HEK293T (cell line): ENCODE measurements at regions not wholly inside any gene's neighbourhood (a gene's known extent, or its start where the extent isn't known, plus 50 kb on each side); places are given as distances from the start of the nearest gene placed in this dataset.

Source experiments
- ELF4 ChIP-seq: fragments of 450-650 bp; IDR thresholded peaks from 2 replicates; pipeline ENCODE4 v1.6.1; 2017; ENCODE audit warnings: antibody characterized with exemption
- FOXM1 ChIP-seq: fragments of 450-650 bp; IDR thresholded peaks from 2 replicates; pipeline ENCODE4 v1.6.1; 2017; ENCODE audit warnings: mild to moderate bottlenecking, borderline replicate concordance
- SP1 ChIP-seq: fragments of 450-650 bp; IDR thresholded peaks from 2 replicates; pipeline ENCODE4 v1.6.1; 2017

GRCh38 chr9:79968533-79968932, 396.8 kb downstream of the TLE4 start:
- TF ChIP-seq FOXM1 (no peak), SP1 (no peak), ELF4 (no peak)
